Cerebellar cortex (tissue), 1 donor: ENCODE measurements at regions not wholly inside any gene's neighbourhood (a gene's known extent, or its start where the extent isn't known, plus 50 kb on each side); places are given as distances from the start of the nearest gene placed in this dataset.

Experiments
- DNase-seq: peaks from one replicate; pipeline ENCODE4 v3.0.0-alpha.2; 2015; ENCODE audit warnings: low spot score

- no peak for DNase-seq
These were observed 51.3 kb upstream of the CADM1 start for GRCh38 chr11:115555336-115556090.
